ENCODE measurements at regions not wholly inside any gene's neighbourhood (a gene's known extent, or its start where the extent isn't known, plus 50 kb on each side); places are given as distances from the start of the nearest gene placed in this dataset.
A peak's percentile ranks its signal among the peaks of the same experiment; 100 is the strongest.
"Not testable (repeated sequence)": the region's sequence is repeated elsewhere in the genome, so short reads cannot be mapped to it uniquely, and the experiment has no call there.

- DNase-seq (ENCODE audit: low read depth), result no peak
- no peak for TF ChIP-seq CTCF (conservative IDR thresholded peaks at IDR 0.05; ENCODE audit: control insufficient read depth, insufficient read depth, low read depth, low read length)
- no peak overlapping the region for H3K4me3 ChIP-seq (ENCODE audit: control insufficient read depth, low read depth, low read length)
Observed at GRCh38 chr3:74009961-74010844, 385.5 kb upstream of the PDZRN3 start.

GRCh38 chr3:74004386-74004785, 379.6 kb upstream of the PDZRN3 start:
- DNase-seq (ENCODE audit: low read depth), result no peak
- no peak overlapping the region for H3K4me3 ChIP-seq (ENCODE audit: control insufficient read depth, low read depth, low read length)
- no peak for TF ChIP-seq CTCF (conservative IDR thresholded peaks at IDR 0.05; ENCODE audit: control insufficient read depth, insufficient read depth, low read depth, low read length)

DNA sequence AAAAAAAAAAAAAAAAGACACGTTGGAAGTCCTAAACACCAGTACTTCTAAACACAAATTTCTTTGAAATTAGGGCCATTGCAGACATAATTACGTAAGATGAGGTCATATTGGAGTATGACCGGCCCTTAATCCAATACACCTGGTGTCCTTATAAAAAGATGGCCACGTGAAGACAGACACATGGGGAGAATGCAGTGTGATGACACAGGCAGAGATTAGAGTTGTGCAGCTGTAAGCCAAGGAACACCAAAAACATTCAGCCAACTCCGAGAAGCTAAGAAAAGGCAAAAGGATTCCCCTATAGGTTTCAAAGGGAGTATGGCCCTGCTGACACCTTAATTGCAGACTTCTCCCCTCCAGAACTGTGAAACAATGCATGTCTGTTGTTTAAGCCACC, 379.0 kb upstream of the PDZRN3 start:
- TF ChIP-seq CTCF (conservative IDR thresholded peaks at IDR 0.05; ENCODE audit: control insufficient read depth, insufficient read depth, low read depth, low read length), result no peak
- H3K4me3 ChIP-seq (ENCODE audit: control insufficient read depth, low read depth, low read length), result no peak overlapping the region
- no peak for DNase-seq (ENCODE audit: low read depth)

GRCh38 chr3:74001436-74001835, 376.7 kb upstream of the PDZRN3 start:
- TF ChIP-seq CTCF (conservative IDR thresholded peaks at IDR 0.05; ENCODE audit: control insufficient read depth, insufficient read depth, low read depth, low read length), result no peak
- H3K4me3 ChIP-seq (ENCODE audit: control insufficient read depth, low read depth, low read length), result no peak overlapping the region
- peak; percentile 8 for DNase-seq (ENCODE audit: low read depth)

GRCh38 chr3:74000725-74001124, 376.0 kb upstream of the PDZRN3 start:
- no peak overlapping the region for H3K4me3 ChIP-seq (ENCODE audit: control insufficient read depth, low read depth, low read length)
- DNase-seq (ENCODE audit: low read depth), result peak; percentile 46

DNA sequence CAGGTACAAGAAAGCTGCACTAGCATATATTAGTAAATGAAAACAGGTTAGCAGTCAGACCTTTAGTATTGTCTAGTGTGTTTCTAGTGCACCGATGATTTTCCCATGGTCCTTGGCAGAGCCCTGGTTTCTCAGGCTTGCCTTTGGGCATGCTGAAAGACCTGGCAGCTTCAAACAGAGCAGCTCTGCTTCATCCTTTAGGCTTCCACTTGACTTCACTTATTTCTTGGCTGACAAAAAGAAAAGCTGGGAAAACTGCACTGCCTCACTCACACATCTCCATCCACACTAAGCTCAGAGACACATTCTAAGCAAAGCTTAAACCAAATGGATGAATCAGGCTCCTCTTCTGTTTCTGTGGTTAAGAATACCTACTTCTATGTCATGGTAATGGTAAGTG, 374.8 kb upstream of the PDZRN3 start:
- H3K4me3 ChIP-seq (ENCODE audit: control insufficient read depth, low read depth, low read length), result no peak overlapping the region
- peak; percentile 5 for DNase-seq (ENCODE audit: low read depth)
- TF ChIP-seq CTCF (conservative IDR thresholded peaks at IDR 0.05; ENCODE audit: control insufficient read depth, insufficient read depth, low read depth, low read length), result no peak

More at GRCh38 chr3:74000725-74001124, 376.0 kb upstream of the PDZRN3 start:
- no peak for TF ChIP-seq CTCF (conservative IDR thresholded peaks at IDR 0.05; ENCODE audit: control insufficient read depth, insufficient read depth, low read depth, low read length)

DNA sequence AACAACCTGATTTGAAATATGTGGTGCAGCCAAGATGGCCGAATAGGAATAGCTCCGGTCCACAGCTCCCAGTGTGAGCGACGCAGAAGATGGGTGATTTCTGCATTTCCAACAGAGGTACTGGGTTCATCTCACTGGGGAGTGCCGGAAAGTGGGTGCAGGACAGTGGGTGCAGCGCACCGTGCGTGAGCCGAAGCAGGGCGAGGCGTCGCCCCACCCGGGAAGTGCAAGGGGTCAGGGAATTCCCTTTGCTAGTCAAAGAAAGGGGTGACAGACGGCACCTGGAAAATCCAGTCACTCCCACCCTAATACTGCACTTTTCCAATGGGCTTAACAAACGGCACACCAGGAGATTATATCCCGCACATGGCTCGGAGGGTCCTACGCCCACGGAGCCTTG, 365.9 kb upstream of the PDZRN3 start:
- not testable (repeated sequence) for H3K4me3 ChIP-seq (ENCODE audit: control insufficient read depth, low read depth, low read length); DNase-seq (ENCODE audit: low read depth)
